Testis (tissue), 2 donors: ENCODE measurements at regions not wholly inside any gene's neighbourhood (a gene's known extent, or its start where the extent isn't known, plus 50 kb on each side); places are given as distances from the start of the nearest gene placed in this dataset.

Experiments used
- DNase-seq: peaks from one replicate; pipeline ENCODE4 v3.0.0-alpha.2; 2019
- H3K27ac ChIP-seq, 2 donors: fragments of 200-600 bp; sonication (generic); one replicate each; pipeline ENCODE4 v1.5.1; 2019
- H3K27me3 ChIP-seq: fragments of 200-600 bp; sonication (generic); one replicate; pipeline ENCODE4 v1.5.1; 2019
- H3K36me3 ChIP-seq: fragments of 200-600 bp; sonication (generic); one replicate; pipeline ENCODE4 v1.5.1; 2017; ENCODE audit warnings: low read depth; ENCODE audit errors: missing control alignments
- H3K4me1 ChIP-seq: fragments of 200-600 bp; sonication (generic); one replicate; pipeline ENCODE4 v1.5.1; 2019
- H3K4me3 ChIP-seq, 2 donors: fragments of 200-600 bp; sonication (generic); one replicate each; pipeline ENCODE4 v1.5.1; 2017 to 2019
- H3K9me3 ChIP-seq: fragments of 200-600 bp; sonication (generic); one replicate; pipeline ENCODE4 v1.5.1; 2017
- CTCF ChIP-seq, 3 experiments: fragments of 450-650 bp in 2 of 3; fragments of 200-600 bp in 1 of 3; sonication (generic) in 1 of 3; IDR thresholded peaks; one replicate each; pipeline ENCODE4 v1.5.1; 2016 to 2019; ENCODE audit warnings: antibody characterized with exemption in 3 of 3, mild to moderate bottlenecking in 2 of 3, moderate library complexity in 1 of 3
- POLR2A ChIP-seq: fragments of 450-650 bp; IDR thresholded peaks from one replicate; pipeline ENCODE4 v1.6.1; 2017; ENCODE audit warnings: antibody characterized with exemption, mild to moderate bottlenecking, moderate library complexity
- WGBS, 2 donors: methylation state at CpG; one replicate each; pipeline ENCODE4 v1.1.5; 2018; 5-methylcytosine and 5-hydroxymethylcytosine counted together
- intact Hi-C: fragments of 100-400 bp; cut with DNase I; formaldehyde crosslinking; loops from one replicate; pipeline ENCODE4 v1.15.1; 2023; ENCODE audit warnings: low total_unique reads

DNA sequence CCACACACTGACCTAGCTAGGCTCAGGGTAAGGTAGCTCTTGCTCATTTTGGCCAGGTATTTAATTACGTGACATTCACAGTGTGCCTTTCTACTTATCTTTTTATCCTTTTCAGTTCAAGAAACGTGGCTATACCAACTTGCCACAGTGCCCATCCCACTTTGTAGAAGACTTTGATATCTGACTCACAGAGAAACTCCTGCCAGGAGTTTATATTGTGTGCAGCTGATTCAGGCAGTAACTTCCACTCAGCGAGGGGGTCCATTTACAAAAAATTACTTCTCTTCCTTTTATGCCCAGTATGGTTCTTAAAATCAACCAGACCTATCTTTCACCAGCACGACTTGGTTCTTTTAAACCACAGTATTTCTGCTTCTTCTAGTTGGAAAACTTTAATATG, 75.6 kb downstream of the PRL start:
- 75 to 82% methylated on average over 4 of the region's 4 CpGs for WGBS, 2 donors
- Histone ChIP-seq H3K27ac (no peak overlapping the region), H3K27me3 (no peaks in the 10 kb centered on the region), H3K4me1 (no peaks in the 10 kb centered on the region), H3K4me3 (no peak overlapping the region), H3K36me3 (no peaks in the 10 kb centered on the region), H3K9me3 (no peaks in the 10 kb centered on the region)
- DNase-seq: no peak
- intact Hi-C loops: no loop called here
- TF ChIP-seq CTCF (IDR thresholded peaks at IDR 0.05): no peak
- TF ChIP-seq POLR2A: no peak

GRCh38 chr6:22221630-22222029, 75.2 kb downstream of the PRL start:
- Histone ChIP-seq H3K27ac (no peak overlapping the region), H3K27me3 (no peaks in the 10 kb centered on the region), H3K4me1 (no peaks in the 10 kb centered on the region), H3K36me3 (no peaks in the 10 kb centered on the region), H3K9me3 (no peaks in the 10 kb centered on the region), H3K4me3 (no peak overlapping the region)
- no peak for TF ChIP-seq POLR2A
- TF ChIP-seq CTCF (IDR thresholded peaks at IDR 0.05): no peak
- WGBS, 2 donors: 86 to 91% methylated on average over 3 of the region's 3 CpGs
- no peak for DNase-seq
- intact Hi-C loops: no loop called here

- H3K27ac ChIP-seq: no peak overlapping the region
- TF ChIP-seq POLR2A: no peak
- WGBS, 2 donors: 82 to 87% methylated on average over 6 of the region's 6 CpGs
- no peaks in the 10 kb centered on the region for H3K27me3 ChIP-seq
- no peak overlapping the region for H3K4me3 ChIP-seq
- H3K4me1 ChIP-seq: no peaks in the 10 kb centered on the region
- DNase-seq: no peak
- H3K9me3 ChIP-seq: no peaks in the 10 kb centered on the region
- H3K36me3 ChIP-seq: no peaks in the 10 kb centered on the region
- intact Hi-C loops: no loop called here
Observed at GRCh38 chr6:22222469-22222868, 74.4 kb downstream of the PRL start.

- H3K4me1 ChIP-seq: no peaks in the 10 kb centered on the region
- H3K36me3 ChIP-seq: no peaks in the 10 kb centered on the region
- WGBS, 2 donors: 83 to 84% methylated on average over 2 of the region's 2 CpGs
- DNase-seq: no peak
- no peak overlapping the region for H3K4me3 ChIP-seq
- intact Hi-C loops: no loop called here
- no peaks in the 10 kb centered on the region for H3K9me3 ChIP-seq
- H3K27me3 ChIP-seq: no peaks in the 10 kb centered on the region
- no peak for TF ChIP-seq CTCF (IDR thresholded peaks at IDR 0.05)
- TF ChIP-seq POLR2A: no peak
- no peak overlapping the region for H3K27ac ChIP-seq
Observed at GRCh38 chr6:22227824-22228610, 68.8 kb downstream of the PRL start.

GRCh38 chr6:22231050-22231449, 65.8 kb downstream of the PRL start:
- WGBS, 2 donors: 87 to 92% methylated on average over 7 of the region's 7 CpGs
- Histone ChIP-seq H3K4me1 (no peaks in the 10 kb centered on the region), H3K36me3 (no peaks in the 10 kb centered on the region), H3K9me3 (no peaks in the 10 kb centered on the region), H3K4me3 (no peak overlapping the region), H3K27ac (no peak overlapping the region), H3K27me3 (no peaks in the 10 kb centered on the region)
- TF ChIP-seq CTCF (IDR thresholded peaks at IDR 0.05) (no peak), POLR2A (no peak)
- DNase-seq: no peak
- intact Hi-C loops: no loop called here
